ENCODE measurements at regions not wholly inside any gene's neighbourhood (a gene's known extent, or its start where the extent isn't known, plus 50 kb on each side); places are given as distances from the start of the nearest gene placed in this dataset.

- no peak overlapping the region for H3K9ac ChIP-seq (ENCODE audit: low read length)
- H3K4me3 Mint-ChIP-seq = no peak overlapping the region
- no peaks in the 10 kb centered on the region for H3K9me3 Mint-ChIP-seq (ENCODE audit: insufficient read depth)
- peaks cover 4% of the 10 kb centered on the region for H3K4me1 Mint-ChIP-seq
- ATAC-seq (ENCODE audit: low read depth) = no peak
- no peak overlapping the region for H3K4me2 ChIP-seq (replicated peaks; ENCODE audit: low read depth, low read length, poor library complexity, severe bottlenecking)
- WGBS (ENCODE audit: insufficient coverage) = 100% methylated on average over 1 of the region's 4 CpGs
- H2AFZ ChIP-seq (ENCODE audit: insufficient read depth, low read depth, low read length, poor library complexity, severe bottlenecking) = no peak overlapping the region
- DNase-seq = no peak
- H3K27me3 Mint-ChIP-seq = no peaks in the 10 kb centered on the region
- H3K27ac ChIP-seq (ENCODE audit: low read length in 2 of 2) = no peak overlapping the region
- ChIA-PET CTCF (interaction anchor here (2.9 kb wide), 1 partner anchor 442 kb away, joined by 8 read pairs; no protein-coding TSS in a partner anchor), POLR2A (no interaction called here)
- no peaks in the 10 kb centered on the region for H3K79me2 ChIP-seq (ENCODE audit: control insufficient read depth, insufficient read depth, low read length)
- H3K36me3 ChIP-seq (replicated peaks in 1 of 2; ENCODE audit: control extremely low read depth in 1 of 2, control insufficient read depth in 1 of 2, extremely low read depth in 1 of 2, insufficient read depth in 2 of 2, low read length in 1 of 2) = no peaks in the 10 kb centered on the region
- H3K9me3 ChIP-seq (ENCODE audit: control extremely low read depth in 1 of 3, control insufficient read depth in 2 of 3, insufficient read depth in 1 of 3, low read length in 2 of 3) = peaks cover 0 to 5% (median 3%) of the 10 kb centered on the region in 3 donors
- H3K4me1 ChIP-seq (ENCODE audit: control insufficient read depth in 2 of 2, insufficient read depth in 2 of 2, low read length in 2 of 2) = peaks cover 5% of the 10 kb centered on the region in 2 donors
- no peak overlapping the region for H3K27ac Mint-ChIP-seq
- no peaks in the 10 kb centered on the region for H4K20me1 ChIP-seq (ENCODE audit: control insufficient read depth, insufficient read depth, low read length, poor library complexity, severe bottlenecking)
- no peaks in the 10 kb centered on the region for H3K27me3 ChIP-seq (replicated peaks in 1 of 4; ENCODE audit: control extremely low read depth in 1 of 4, control insufficient read depth in 3 of 4, insufficient read depth in 4 of 4, low read length in 3 of 4)
- H3K4me3 ChIP-seq (ENCODE audit: control extremely low read depth in 1 of 5, extremely low read depth in 1 of 5, insufficient read depth in 1 of 5, low read depth in 2 of 5, low read length in 4 of 5) = no peak overlapping the region
- intact Hi-C loops (cut with micrococcal nuclease) = loop anchor here (5.0 to 10.0 kb wide), 2 partner anchors 37 to 95 kb away; no protein-coding TSS in a partner anchor
- TF ChIP-seq EZH2 (IDR thresholded peaks at IDR 0.05; ENCODE audit: borderline replicate concordance, insufficient read depth, low read depth, low read length, poor library complexity, severe bottlenecking) (no peak), CTCF (IDR thresholded peaks at IDR 0.05) (no peak)
Observed at GRCh38 chr11:128189823-128190222, 397.5 kb downstream of the ETS1 start.

GRCh38 chr11:128188346-128189004, 398.9 kb downstream of the ETS1 start:
- Histone ChIP-seq H3K27ac (ENCODE audit: low read length in 2 of 2) (no peak overlapping the region), H2AFZ (ENCODE audit: insufficient read depth, low read depth, low read length, poor library complexity, severe bottlenecking) (no peak overlapping the region), H3K4me1 (ENCODE audit: control insufficient read depth in 2 of 2, insufficient read depth in 2 of 2, low read length in 2 of 2) (no peaks in the 10 kb centered on the region), H3K9me3 (ENCODE audit: control extremely low read depth in 1 of 3, control insufficient read depth in 2 of 3, insufficient read depth in 1 of 3, low read length in 2 of 3) (peaks cover 0 to 6% (median 3%) of the 10 kb centered on the region in 3 donors), H3K4me2 (replicated peaks; ENCODE audit: low read depth, low read length, poor library complexity, severe bottlenecking) (no peak overlapping the region), H3K9ac (ENCODE audit: low read length) (no peak overlapping the region), H3K79me2 (ENCODE audit: control insufficient read depth, insufficient read depth, low read length) (no peaks in the 10 kb centered on the region), H3K4me3 (ENCODE audit: control extremely low read depth in 1 of 5, extremely low read depth in 1 of 5, insufficient read depth in 1 of 5, low read depth in 2 of 5, low read length in 4 of 5) (no peak overlapping the region), H4K20me1 (ENCODE audit: control insufficient read depth, insufficient read depth, low read length, poor library complexity, severe bottlenecking) (no peaks in the 10 kb centered on the region), H3K27me3 (replicated peaks in 1 of 4; ENCODE audit: control extremely low read depth in 1 of 4, control insufficient read depth in 3 of 4, insufficient read depth in 4 of 4, low read length in 3 of 4) (no peaks in the 10 kb centered on the region), H3K36me3 (replicated peaks in 1 of 2; ENCODE audit: control extremely low read depth in 1 of 2, control insufficient read depth in 1 of 2, extremely low read depth in 1 of 2, insufficient read depth in 2 of 2, low read length in 1 of 2) (no peaks in the 10 kb centered on the region)
- H3K4me1 Mint-ChIP-seq = no peaks in the 10 kb centered on the region
- H3K4me3 Mint-ChIP-seq = no peak overlapping the region
- peaks cover 3% of the 10 kb centered on the region for H3K27me3 Mint-ChIP-seq
- 96% methylated on average over 9 of the region's 9 CpGs for WGBS (ENCODE audit: insufficient coverage)
- TF ChIP-seq EZH2 (IDR thresholded peaks at IDR 0.05; ENCODE audit: borderline replicate concordance, insufficient read depth, low read depth, low read length, poor library complexity, severe bottlenecking) = no peak
- no peak for TF ChIP-seq CTCF (IDR thresholded peaks at IDR 0.05)
- intact Hi-C loops (cut with micrococcal nuclease) = no loop called here
- no peak for ATAC-seq (ENCODE audit: low read depth)
- H3K27ac Mint-ChIP-seq = no peak overlapping the region
- no peaks in the 10 kb centered on the region for H3K9me3 Mint-ChIP-seq (ENCODE audit: insufficient read depth)
- ChIA-PET CTCF (interaction anchor here (0.7 kb wide), 1 partner anchor 768 kb away, joined by 3 read pairs; no protein-coding TSS in a partner anchor), POLR2A (no interaction called here)
- DNase-seq = no peak

All from B cell (primary cell).